ENCODE measurements at regions not wholly inside any gene's neighbourhood (a gene's known extent, or its start where the extent isn't known, plus 50 kb on each side); places are given as distances from the start of the nearest gene placed in this dataset.

GRCh38 chr18:7367336-7367735, 136.4 kb downstream of the LRRC30 start:
- DNase-seq (ENCODE audit: low read depth, low spot score) (no peak), ATAC-seq (no peak)
- Histone ChIP-seq H3K27me3 (ENCODE audit: control insufficient read depth, insufficient read depth, low read length) (no peaks in the 10 kb centered on the region), H3K27ac (ENCODE audit: low read length) (no peak overlapping the region), H3K4me1 (ENCODE audit: control insufficient read depth, insufficient read depth, low read length) (no peaks in the 10 kb centered on the region), H3K4me3 (ENCODE audit: low read depth in 2 of 2, low read length in 2 of 2) (no peak overlapping the region), H3K9me3 (ENCODE audit: control insufficient read depth, insufficient read depth, low read depth, low read length) (no peaks in the 10 kb centered on the region), H3K36me3 (ENCODE audit: control insufficient read depth, insufficient read depth, low read length) (no peaks in the 10 kb centered on the region)
- TF ChIP-seq SIN3A (IDR thresholded peaks at IDR 0.05; ENCODE audit: borderline replicate concordance, insufficient read depth, low read depth, low read length) = no peak
- TF ChIP-seq CTCF (IDR thresholded peaks at IDR 0.05) = no peak
- TF ChIP-seq POLR2AphosphoS5 (IDR thresholded peaks at IDR 0.05; ENCODE audit: low read depth, low read length) = no peak
- TF ChIP-seq REST (IDR thresholded peaks at IDR 0.05; ENCODE audit: insufficient read depth in 1 of 2, low read depth in 2 of 2, low read length in 1 of 2) = no peak
- no peak for TF ChIP-seq TCF7L2 (IDR thresholded peaks at IDR 0.05; ENCODE audit: low read depth, low read length)
- in situ Hi-C loops (cut with HindIII; ENCODE audit: low pct_unique_long_range_greater_than_20kb, low sequenced_read_pairs) (no loop called here), intact Hi-C loops (cut with micrococcal nuclease; ENCODE audit: unreplicated experiment) (no loop called here)
- ChIA-PET POLR2A (no interaction called here), CTCF (no interaction called here)
- no TSS peak for BruUV-seq (replicated peaks)

GRCh38 chr18:7369006-7369405, 138.1 kb downstream of the LRRC30 start:
- in situ Hi-C loops (cut with HindIII; ENCODE audit: low pct_unique_long_range_greater_than_20kb, low sequenced_read_pairs) (no loop called here), intact Hi-C loops (cut with micrococcal nuclease; ENCODE audit: unreplicated experiment) (no loop called here)
- ChIA-PET CTCF (no interaction called here), POLR2A (no interaction called here)
- no peaks in the 10 kb centered on the region for H3K9me3 ChIP-seq (ENCODE audit: control insufficient read depth, insufficient read depth, low read depth, low read length)
- DNase-seq (ENCODE audit: low read depth, low spot score) = no peak
- no peaks in the 10 kb centered on the region for H3K27me3 ChIP-seq (ENCODE audit: control insufficient read depth, insufficient read depth, low read length)
- no peak overlapping the region for H3K4me3 ChIP-seq (ENCODE audit: low read depth in 2 of 2, low read length in 2 of 2)
- no peak overlapping the region for H3K27ac ChIP-seq (ENCODE audit: low read length)
- no peaks in the 10 kb centered on the region for H3K4me1 ChIP-seq (ENCODE audit: control insufficient read depth, insufficient read depth, low read length)
- H3K36me3 ChIP-seq (ENCODE audit: control insufficient read depth, insufficient read depth, low read length) = no peaks in the 10 kb centered on the region
- BruUV-seq (replicated peaks) = no TSS peak
- no peak for ATAC-seq
- TF ChIP-seq SIN3A (IDR thresholded peaks at IDR 0.05; ENCODE audit: borderline replicate concordance, insufficient read depth, low read depth, low read length) (no peak), TCF7L2 (IDR thresholded peaks at IDR 0.05; ENCODE audit: low read depth, low read length) (no peak), POLR2AphosphoS5 (IDR thresholded peaks at IDR 0.05; ENCODE audit: low read depth, low read length) (no peak), REST (IDR thresholded peaks at IDR 0.05; ENCODE audit: insufficient read depth in 1 of 2, low read depth in 2 of 2, low read length in 1 of 2) (no peak), CTCF (IDR thresholded peaks at IDR 0.05) (no peak)
